ENCODE measurements at regions not wholly inside any gene's neighbourhood (a gene's known extent, or its start where the extent isn't known, plus 50 kb on each side); places are given as distances from the start of the nearest gene placed in this dataset.

GRCh38 chr5:3230941-3231340 is 364.7 kb upstream of the IRX1 start:
- TF ChIP-seq EZH2 (IDR thresholded peaks at IDR 0.05; ENCODE audit: insufficient read depth, poor library complexity, severe bottlenecking) = no peak
- TF ChIP-seq EZH2phosphoT487 (IDR thresholded peaks at IDR 0.05; ENCODE audit: insufficient read depth, low read depth) = no peak

All from GM23248 (cell line).